ENCODE measurements at regions not wholly inside any gene's neighbourhood (a gene's known extent, or its start where the extent isn't known, plus 50 kb on each side); places are given as distances from the start of the nearest gene placed in this dataset.

GRCh38 chr9:99335280-99335679, 113.2 kb downstream of the SEC61B start:
- DNase-seq: no peak

GRCh38 chr9:99336005-99336404, 113.9 kb downstream of the SEC61B start:
- DNase-seq: no peak

GRCh38 chr9:99336531-99336930, 114.4 kb downstream of the SEC61B start:
- no peak for DNase-seq

GRCh38 chr9:99340281-99340680, 118.2 kb downstream of the SEC61B start:
- DNase-seq: no peak

GRCh38 chr9:99341686-99342085, 119.6 kb downstream of the SEC61B start:
- no peak for DNase-seq

- no peak for DNase-seq
Measured at GRCh38 chr9:99345451-99345850, 123.4 kb downstream of the SEC61B start.

- DNase-seq: no peak
Measured at GRCh38 chr9:99345942-99346341, 123.9 kb downstream of the SEC61B start.

- no peak for DNase-seq
Measured at GRCh38 chr9:99347568-99347967, 125.5 kb downstream of the SEC61B start.

GRCh38 chr9:99348289-99348688, 126.2 kb downstream of the SEC61B start:
- no peak for DNase-seq

- DNase-seq: no peak
Measured at GRCh38 chr9:99349870-99350269, 127.8 kb downstream of the SEC61B start.

GRCh38 chr9:99350461-99350860, 128.4 kb downstream of the SEC61B start:
- no peak for DNase-seq

GRCh38 chr9:99351647-99352046, 129.6 kb downstream of the SEC61B start:
- no peak for DNase-seq

GRCh38 chr9:99352826-99353225, 130.7 kb downstream of the SEC61B start:
- no peak for DNase-seq

- DNase-seq: no peak
Measured at GRCh38 chr9:99353408-99353807, 131.3 kb downstream of the SEC61B start.

- DNase-seq: no peak
Measured at GRCh38 chr9:99354104-99354503, 132.0 kb downstream of the SEC61B start.

- no peak for DNase-seq
Measured at GRCh38 chr9:99356512-99356971, 134.5 kb downstream of the SEC61B start.

GRCh38 chr9:99357575-99357974, 135.5 kb downstream of the SEC61B start:
- no peak for DNase-seq

GRCh38 chr9:99358668-99359067, 136.6 kb downstream of the SEC61B start:
- no peak for DNase-seq

GRCh38 chr9:99359336-99359735, 137.3 kb downstream of the SEC61B start:
- no peak for DNase-seq

- no peak for DNase-seq
Measured at GRCh38 chr9:99360026-99360425, 137.9 kb downstream of the SEC61B start.

GRCh38 chr9:99361817-99362216, 139.7 kb downstream of the SEC61B start:
- DNase-seq: no peak

GRCh38 chr9:99362321-99362720, 140.2 kb downstream of the SEC61B start:
- DNase-seq: no peak

GRCh38 chr9:99363509-99363908, 141.4 kb downstream of the SEC61B start:
- no peak for DNase-seq

- no peak for DNase-seq
Measured at GRCh38 chr9:99365233-99365980, 143.3 kb downstream of the SEC61B start.

GRCh38 chr9:99366183-99366582, 144.1 kb downstream of the SEC61B start:
- no peak for DNase-seq

All from NCI-H2227 treated with DMSO at 0.1 percent for 48 hours (cell line).